SU-DHL-6 (cell line): ENCODE measurements at regions not wholly inside any gene's neighbourhood (a gene's known extent, or its start where the extent isn't known, plus 50 kb on each side); places are given as distances from the start of the nearest gene placed in this dataset.

Experiments
- EZH2phosphoT487 ChIP-seq: fragments of 200-600 bp; sonication (generic), shearing (Covaris generic); conservative IDR thresholded peaks from 2 replicates; pipeline ENCODE4 v1.6.1; 2018; ENCODE audit warnings: mild to moderate bottlenecking, antibody characterized with exemption, low read length, moderate library complexity, mixed read lengths
- TF ChIP-seq, protein P1 (sequence below): fragments of 200-600 bp; sonication (generic); IDR thresholded peaks from one replicate; pipeline ENCODE4 v1.5.1; 2017; ENCODE audit warnings: antibody characterized with exemption, mild to moderate bottlenecking, low read length, moderate library complexity; ENCODE audit not compliant: insufficient read depth, poor library complexity, severe bottlenecking

DNA sequence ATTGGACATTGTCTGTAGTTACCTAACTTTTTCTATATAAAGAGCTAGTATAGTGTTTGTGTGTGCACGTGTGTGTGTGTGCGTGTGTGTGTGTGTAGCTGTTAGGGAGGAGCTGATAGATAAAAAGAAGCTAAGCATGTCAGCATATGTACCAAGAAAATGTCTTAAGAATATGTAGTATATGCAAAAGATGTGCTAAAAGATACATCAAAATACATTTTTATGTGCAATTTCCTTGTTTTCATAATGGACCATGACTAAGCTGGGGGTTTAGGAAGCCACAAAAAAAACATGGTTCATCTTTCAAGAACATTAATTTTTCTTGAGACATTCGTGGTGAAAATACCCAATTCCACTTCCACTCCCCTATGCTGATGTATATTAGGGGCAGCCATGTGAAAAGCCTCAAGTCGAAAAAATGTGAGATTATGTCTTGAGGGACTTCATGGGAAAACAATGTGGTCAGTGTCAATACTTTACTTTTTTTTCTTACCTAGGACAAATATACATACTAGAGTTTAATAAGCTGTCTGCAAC lies 1599.7 kb downstream of the ARAP2 start:
- TF ChIP-seq, protein P1, sequence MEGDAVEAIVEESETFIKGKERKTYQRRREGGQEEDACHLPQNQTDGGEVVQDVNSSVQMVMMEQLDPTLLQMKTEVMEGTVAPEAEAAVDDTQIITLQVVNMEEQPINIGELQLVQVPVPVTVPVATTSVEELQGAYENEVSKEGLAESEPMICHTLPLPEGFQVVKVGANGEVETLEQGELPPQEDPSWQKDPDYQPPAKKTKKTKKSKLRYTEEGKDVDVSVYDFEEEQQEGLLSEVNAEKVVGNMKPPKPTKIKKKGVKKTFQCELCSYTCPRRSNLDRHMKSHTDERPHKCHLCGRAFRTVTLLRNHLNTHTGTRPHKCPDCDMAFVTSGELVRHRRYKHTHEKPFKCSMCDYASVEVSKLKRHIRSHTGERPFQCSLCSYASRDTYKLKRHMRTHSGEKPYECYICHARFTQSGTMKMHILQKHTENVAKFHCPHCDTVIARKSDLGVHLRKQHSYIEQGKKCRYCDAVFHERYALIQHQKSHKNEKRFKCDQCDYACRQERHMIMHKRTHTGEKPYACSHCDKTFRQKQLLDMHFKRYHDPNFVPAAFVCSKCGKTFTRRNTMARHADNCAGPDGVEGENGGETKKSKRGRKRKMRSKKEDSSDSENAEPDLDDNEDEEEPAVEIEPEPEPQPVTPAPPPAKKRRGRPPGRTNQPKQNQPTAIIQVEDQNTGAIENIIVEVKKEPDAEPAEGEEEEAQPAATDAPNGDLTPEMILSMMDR = no peak
- no peak for TF ChIP-seq EZH2phosphoT487
